ENCODE measurements at regions not wholly inside any gene's neighbourhood (a gene's known extent, or its start where the extent isn't known, plus 50 kb on each side); places are given as distances from the start of the nearest gene placed in this dataset.
A peak's percentile ranks its signal among the peaks of the same experiment; 100 is the strongest.

DNA sequence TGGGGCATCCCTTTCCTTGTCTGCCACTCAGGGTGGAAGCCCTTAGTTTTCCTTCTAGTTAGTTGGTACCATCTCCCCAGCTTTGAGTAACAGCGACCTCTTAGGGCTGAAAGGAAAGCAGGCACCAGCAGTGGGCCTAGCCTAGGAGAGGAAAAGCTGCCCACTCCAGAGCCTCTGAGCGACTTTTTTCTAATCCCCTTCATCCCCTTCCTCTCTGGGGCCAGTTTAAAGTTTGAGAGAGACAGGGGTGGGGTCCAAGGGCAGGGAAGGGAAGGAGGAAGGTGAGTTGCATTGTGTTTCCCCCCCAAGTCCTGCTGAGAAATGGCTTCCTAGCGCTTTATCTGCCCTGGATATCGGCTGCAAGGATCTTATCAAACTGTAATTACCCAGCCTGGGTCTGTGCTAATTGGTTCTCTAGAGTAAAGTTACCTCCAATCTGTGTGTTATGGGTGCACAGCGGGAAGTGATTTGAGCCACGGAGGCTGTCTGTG is 573.9 kb upstream of the CADM1 start:
- TF ChIP-seq, protein P1, sequence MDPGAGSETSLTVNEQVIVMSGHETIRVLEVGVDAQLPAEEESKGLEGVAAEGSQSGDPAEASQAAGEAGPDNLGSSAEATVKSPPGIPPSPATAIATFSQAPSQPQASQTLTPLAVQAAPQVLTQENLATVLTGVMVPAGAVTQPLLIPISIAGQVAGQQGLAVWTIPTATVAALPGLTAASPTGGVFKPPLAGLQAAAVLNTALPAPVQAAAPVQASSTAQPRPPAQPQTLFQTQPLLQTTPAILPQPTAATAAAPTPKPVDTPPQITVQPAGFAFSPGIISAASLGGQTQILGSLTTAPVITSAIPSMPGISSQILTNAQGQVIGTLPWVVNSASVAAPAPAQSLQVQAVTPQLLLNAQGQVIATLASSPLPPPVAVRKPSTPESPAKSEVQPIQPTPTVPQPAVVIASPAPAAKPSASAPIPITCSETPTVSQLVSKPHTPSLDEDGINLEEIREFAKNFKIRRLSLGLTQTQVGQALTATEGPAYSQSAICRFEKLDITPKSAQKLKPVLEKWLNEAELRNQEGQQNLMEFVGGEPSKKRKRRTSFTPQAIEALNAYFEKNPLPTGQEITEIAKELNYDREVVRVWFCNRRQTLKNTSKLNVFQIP (CRISPR knock-in tag; IDR thresholded peaks at IDR 0.05; ENCODE audit: borderline replicate concordance, low read depth) = no peak
- TF ChIP-seq, protein P2, sequence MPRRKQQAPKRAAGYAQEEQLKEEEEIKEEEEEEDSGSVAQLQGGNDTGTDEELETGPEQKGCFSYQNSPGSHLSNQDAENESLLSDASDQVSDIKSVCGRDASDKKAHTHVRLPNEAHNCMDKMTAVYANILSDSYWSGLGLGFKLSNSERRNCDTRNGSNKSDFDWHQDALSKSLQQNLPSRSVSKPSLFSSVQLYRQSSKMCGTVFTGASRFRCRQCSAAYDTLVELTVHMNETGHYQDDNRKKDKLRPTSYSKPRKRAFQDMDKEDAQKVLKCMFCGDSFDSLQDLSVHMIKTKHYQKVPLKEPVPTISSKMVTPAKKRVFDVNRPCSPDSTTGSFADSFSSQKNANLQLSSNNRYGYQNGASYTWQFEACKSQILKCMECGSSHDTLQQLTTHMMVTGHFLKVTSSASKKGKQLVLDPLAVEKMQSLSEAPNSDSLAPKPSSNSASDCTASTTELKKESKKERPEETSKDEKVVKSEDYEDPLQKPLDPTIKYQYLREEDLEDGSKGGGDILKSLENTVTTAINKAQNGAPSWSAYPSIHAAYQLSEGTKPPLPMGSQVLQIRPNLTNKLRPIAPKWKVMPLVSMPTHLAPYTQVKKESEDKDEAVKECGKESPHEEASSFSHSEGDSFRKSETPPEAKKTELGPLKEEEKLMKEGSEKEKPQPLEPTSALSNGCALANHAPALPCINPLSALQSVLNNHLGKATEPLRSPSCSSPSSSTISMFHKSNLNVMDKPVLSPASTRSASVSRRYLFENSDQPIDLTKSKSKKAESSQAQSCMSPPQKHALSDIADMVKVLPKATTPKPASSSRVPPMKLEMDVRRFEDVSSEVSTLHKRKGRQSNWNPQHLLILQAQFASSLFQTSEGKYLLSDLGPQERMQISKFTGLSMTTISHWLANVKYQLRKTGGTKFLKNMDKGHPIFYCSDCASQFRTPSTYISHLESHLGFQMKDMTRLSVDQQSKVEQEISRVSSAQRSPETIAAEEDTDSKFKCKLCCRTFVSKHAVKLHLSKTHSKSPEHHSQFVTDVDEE (CRISPR knock-in tag; IDR thresholded peaks at IDR 0.05) = peak; percentile 59; the same call in 1 of the 2 replicates
- TF ChIP-seq TCF4 (CRISPR knock-in tag; IDR thresholded peaks at IDR 0.05; ENCODE audit: borderline replicate concordance) = peak; percentile 50; the same call in 1 of the 2 replicates
- ATAC-seq = no peak; the same call in 2 of the 3 replicates

GRCh38 chr11:116077092-116077491 is 572.9 kb upstream of the CADM1 start:
- ATAC-seq = no peak
- TF ChIP-seq, protein P1 (CRISPR knock-in tag; IDR thresholded peaks at IDR 0.05; ENCODE audit: borderline replicate concordance, low read depth) = no peak
- no peak for TF ChIP-seq TCF4 (CRISPR knock-in tag; IDR thresholded peaks at IDR 0.05; ENCODE audit: borderline replicate concordance)
- no peak for TF ChIP-seq OSR1 (CRISPR knock-in tag; IDR thresholded peaks at IDR 0.05)
- TF ChIP-seq CSRNP3 (CRISPR knock-in tag; IDR thresholded peaks at IDR 0.05) = no peak
- TF ChIP-seq, protein P3, sequence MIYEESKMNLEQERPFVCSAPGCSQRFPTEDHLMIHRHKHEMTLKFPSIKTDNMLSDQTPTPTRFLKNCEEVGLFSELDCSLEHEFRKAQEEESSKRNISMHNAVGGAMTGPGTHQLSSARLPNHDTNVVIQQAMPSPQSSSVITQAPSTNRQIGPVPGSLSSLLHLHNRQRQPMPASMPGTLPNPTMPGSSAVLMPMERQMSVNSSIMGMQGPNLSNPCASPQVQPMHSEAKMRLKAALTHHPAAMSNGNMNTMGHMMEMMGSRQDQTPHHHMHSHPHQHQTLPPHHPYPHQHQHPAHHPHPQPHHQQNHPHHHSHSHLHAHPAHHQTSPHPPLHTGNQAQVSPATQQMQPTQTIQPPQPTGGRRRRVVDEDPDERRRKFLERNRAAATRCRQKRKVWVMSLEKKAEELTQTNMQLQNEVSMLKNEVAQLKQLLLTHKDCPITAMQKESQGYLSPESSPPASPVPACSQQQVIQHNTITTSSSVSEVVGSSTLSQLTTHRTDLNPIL (CRISPR knock-in tag; IDR thresholded peaks at IDR 0.05; ENCODE audit: low read depth) = no peak
- TF ChIP-seq ZNF70 (CRISPR knock-in tag; IDR thresholded peaks at IDR 0.05) = no peak
- no peak for TF ChIP-seq ESRRG (CRISPR knock-in tag; IDR thresholded peaks at IDR 0.05)
- TF ChIP-seq PPARA (CRISPR knock-in tag; IDR thresholded peaks at IDR 0.05; ENCODE audit: borderline replicate concordance) = no peak

- no peak for ATAC-seq
These were observed 569.9 kb upstream of the CADM1 start for GRCh38 chr11:116073854-116074837.

GRCh38 chr11:116072601-116073410 is 568.6 kb upstream of the CADM1 start:
- ATAC-seq = no peak
- no peak for TF ChIP-seq ZC3H10 (CRISPR knock-in tag; IDR thresholded peaks at IDR 0.05)
- no peak for TF ChIP-seq ZFP3 (CRISPR knock-in tag; IDR thresholded peaks at IDR 0.05)
- no peak for TF ChIP-seq GLIS3 (CRISPR knock-in tag; IDR thresholded peaks at IDR 0.05)

More at GRCh38 chr11:116073854-116074837, 569.9 kb upstream of the CADM1 start:
- TF ChIP-seq, protein P3 (CRISPR knock-in tag; IDR thresholded peaks at IDR 0.05; ENCODE audit: low read depth) = no peak
- no peak for TF ChIP-seq ZFP30 (CRISPR knock-in tag; IDR thresholded peaks at IDR 0.05)
- no peak for TF ChIP-seq ZNF8 (CRISPR knock-in tag; IDR thresholded peaks at IDR 0.05)
- no peak; the same call in 1 of the 2 replicates for TF ChIP-seq ZNF70 (CRISPR knock-in tag; IDR thresholded peaks at IDR 0.05)
- no peak for TF ChIP-seq RARB (CRISPR knock-in tag; IDR thresholded peaks at IDR 0.05)
